Suppressor macrophage treated with lipopolysaccharide for 4 hours (primary cell): ENCODE measurements at regions not wholly inside any gene's neighbourhood (a gene's known extent, or its start where the extent isn't known, plus 50 kb on each side); places are given as distances from the start of the nearest gene placed in this dataset.
"Not testable (repeated sequence)": the region's sequence is repeated elsewhere in the genome, so short reads cannot be mapped to it uniquely, and the experiment has no call there.

Experiments used
- DNase-seq: peaks from one replicate; pipeline ENCODE4 v3.0.0-alpha.2; 2020

DNA sequence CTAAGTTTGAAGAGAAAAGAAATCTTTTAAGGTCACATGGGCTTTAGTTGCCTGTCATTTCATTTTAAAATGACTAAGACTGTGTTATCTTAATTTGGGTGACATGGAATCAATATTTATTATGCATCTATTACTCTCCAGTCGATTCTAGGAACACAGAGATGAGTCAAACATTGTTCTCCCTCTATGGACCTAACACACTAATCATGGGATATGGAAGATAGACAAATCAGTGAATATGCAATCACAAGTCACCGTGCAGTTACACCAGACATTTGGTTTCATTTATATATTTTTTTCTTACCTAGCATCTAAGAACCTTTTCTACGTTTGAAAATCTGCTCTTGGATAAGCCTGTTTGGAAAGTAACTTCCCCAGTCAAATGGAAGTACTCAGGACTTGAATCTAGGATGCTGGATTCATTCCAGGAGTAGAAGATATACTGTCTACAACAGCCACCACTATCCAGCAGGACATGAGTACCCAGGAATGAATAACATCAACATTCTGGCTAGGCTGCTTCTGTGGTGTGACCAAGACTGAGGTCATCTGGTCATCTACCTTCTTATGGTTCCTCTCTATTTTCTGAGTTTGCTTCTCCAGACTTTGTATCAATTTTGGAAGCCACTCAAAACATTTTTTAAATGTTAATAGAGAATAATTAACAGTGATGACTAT is 902.9 kb upstream of the LRRN3 start:
- DNase-seq: no peak

- no peak for DNase-seq
These were observed 886.4 kb upstream of the LRRN3 start for GRCh38 chr7:110204527-110204926.

DNA sequence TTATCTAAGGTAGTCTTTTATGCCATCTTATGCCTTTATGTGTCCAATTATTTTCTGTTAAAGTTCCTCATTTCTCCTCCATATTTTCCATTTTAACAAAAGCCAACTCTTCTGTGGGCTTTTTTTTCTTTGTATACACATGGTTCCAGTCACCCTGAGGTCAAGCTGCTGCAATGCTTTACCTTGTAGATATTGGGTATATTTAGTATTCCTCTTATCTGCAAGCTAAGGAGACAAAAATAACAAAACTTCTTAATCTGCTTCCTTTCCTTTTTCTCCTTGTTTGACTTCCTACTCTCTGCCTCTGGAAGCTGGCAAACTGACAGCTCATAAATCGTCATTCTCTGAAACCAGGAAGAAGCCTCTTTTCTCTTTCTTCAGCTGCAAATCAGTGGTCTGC is 885.0 kb upstream of the LRRN3 start:
- DNase-seq: no peak

DNA sequence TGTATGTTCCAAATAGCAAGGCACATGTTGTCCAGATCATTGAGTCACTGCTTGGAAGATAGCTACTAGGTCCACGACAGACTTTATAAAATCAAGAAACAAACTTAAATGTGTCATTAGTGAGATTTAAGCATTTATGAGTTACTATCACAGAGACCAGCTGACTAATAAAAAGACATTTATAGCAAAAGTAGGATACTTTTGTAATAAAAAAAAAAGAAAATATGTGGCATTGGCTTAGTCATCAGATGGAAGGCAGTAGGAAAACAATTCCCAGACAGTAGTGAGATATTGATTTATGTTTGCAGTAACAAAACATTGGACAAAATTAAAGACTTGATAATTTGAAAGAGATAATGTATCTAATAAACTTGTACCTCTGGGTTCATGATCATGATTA is 881.0 kb upstream of the LRRN3 start:
- DNase-seq: no peak

GRCh38 chr7:110210941-110211608 is 879.9 kb upstream of the LRRN3 start:
- no peak for DNase-seq

DNA sequence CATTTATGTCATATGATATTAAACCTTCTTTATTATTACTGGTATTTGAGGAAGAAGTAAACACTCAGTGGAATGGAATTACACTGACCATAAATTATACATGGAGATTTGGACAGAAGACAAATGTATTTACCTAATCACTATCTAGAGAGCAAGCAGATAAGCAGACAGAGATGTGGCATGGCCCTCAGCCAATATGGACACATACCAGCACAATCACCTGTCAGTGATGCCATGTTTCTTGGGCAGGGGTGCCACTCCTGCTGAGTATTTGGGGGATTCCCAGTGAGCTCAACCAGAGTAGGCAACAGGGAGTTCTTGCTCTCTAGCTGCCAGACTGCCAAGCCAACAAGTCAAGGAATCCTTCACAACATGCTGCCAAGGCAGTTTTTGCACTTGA is 866.3 kb upstream of the LRRN3 start:
- no peak for DNase-seq

DNA sequence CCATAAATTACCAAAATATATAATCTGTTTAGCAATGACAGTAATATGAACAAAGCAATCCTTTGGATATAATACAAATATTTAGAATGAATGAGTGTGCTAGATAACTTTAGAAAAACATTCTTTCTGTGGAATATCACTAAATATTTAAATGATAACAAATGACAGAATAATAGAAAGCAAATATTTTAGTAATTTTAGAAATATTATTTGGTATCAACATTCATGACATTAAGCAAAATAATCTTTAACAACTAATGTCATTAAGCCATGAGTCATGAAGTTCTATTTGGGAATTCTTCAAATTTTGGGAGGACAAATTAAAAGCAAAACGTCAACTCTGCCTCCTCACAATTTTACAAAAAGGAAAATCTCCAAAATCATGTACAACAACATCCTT is 844.8 kb upstream of the LRRN3 start:
- DNase-seq: no peak

GRCh38 chr7:110253093-110253492 is 837.8 kb upstream of the LRRN3 start:
- no peak for DNase-seq

DNA sequence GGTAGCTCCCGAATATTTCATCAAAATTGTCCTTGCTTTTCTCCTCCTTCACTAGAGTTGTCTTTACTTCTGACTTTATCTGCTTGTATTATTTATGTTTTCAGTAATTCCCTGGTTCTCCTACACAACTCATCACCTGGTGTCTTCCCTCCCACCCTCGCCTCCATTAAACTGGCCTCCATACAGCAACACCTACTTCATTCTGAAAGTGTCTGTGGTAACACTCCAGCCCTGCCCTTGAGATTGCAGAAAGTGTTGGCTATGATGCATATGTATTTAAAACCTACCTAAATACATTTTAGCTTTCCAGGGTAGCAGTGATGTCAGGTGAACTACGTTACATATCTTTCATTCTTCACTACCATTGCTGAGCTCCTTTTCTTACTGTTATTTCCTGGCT is 833.3 kb upstream of the LRRN3 start:
- no peak for DNase-seq

GRCh38 chr7:110262251-110262650 is 828.7 kb upstream of the LRRN3 start:
- DNase-seq: no peak

DNA sequence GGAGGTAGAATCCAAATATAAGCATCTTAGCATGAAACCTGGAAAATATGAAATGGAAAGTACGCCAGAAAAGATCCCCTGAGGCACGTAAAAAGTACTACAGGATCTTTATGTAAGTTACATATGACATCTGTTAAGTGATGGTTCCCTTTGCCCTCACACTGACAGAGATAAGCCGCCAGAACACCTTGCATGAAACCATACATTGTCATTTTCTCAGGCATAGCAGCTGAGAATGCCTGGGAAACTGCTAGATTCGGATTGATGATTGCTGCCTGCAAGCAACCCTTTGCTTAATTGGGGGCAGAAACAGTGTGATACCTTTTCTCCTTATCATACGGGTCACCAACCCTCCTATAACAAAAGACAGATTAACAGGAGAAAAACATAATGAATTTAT is 826.6 kb upstream of the LRRN3 start:
- no peak for DNase-seq

DNA sequence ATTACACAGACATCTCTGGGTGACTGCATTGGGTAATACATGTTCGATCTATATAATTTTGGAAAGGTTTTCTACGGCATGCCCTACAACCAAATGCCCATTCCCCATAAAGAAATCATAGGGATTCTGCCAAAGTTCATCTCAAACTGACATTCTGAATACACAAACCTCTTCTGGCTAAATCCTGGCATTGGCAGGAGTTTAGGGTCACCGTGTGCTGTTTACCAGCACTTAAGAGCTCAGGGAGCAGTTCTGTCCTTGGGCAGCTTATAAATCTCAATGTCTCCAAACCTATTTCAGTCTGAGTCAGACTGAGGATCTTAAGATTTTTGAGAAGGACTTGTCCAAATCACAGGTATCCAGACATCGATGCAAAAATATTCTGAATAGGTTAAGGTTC is 809.6 kb upstream of the LRRN3 start:
- DNase-seq: no peak

DNA sequence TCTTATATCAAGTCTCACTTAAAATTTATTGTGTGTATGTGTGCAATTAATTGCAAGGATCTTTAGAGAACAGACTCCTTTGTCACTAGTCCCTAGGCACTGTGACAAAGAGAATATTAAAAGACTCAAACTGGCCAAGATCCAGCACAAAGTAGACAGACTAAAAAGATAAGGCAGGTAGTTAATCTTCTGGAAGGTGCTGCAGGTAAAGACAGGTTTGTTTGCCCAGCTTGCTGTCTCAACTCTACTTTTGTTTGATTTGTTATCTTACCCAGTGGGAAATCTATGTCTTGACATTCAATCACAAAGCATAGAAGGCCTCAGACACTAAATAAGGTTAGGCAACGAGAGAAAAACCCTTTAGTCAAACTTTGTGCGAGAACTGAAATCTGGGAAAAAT is 807.9 kb upstream of the LRRN3 start:
- DNase-seq: no peak

GRCh38 chr7:110291430-110291829 is 799.5 kb upstream of the LRRN3 start:
- DNase-seq: no peak

- no peak for DNase-seq
These were observed 794.6 kb upstream of the LRRN3 start for GRCh38 chr7:110296321-110296720.

DNA sequence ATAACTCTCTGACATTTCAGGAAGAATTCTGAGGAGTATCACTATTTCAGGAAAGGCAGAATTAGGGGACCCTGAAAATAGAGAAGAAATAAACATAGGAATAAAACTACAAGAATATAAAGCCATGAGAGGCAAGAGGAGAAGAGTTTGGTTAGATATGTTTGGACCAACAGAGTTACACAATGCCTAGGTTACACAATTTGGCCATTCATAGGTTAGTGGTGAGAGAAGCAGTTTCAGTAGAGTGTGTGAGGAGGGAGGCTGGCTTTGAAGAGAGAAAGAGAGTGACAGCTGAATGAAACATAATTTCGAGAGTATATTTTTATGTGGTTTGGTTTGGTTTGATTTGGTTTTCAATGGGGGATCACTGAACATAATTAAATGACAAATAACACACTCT is 783.2 kb upstream of the LRRN3 start:
- DNase-seq: no peak

GRCh38 chr7:110308791-110309190 is 782.1 kb upstream of the LRRN3 start:
- DNase-seq: no peak

- no peak for DNase-seq
These were observed 781.0 kb upstream of the LRRN3 start for GRCh38 chr7:110309941-110310340.

GRCh38 chr7:110311556-110311955 is 779.4 kb upstream of the LRRN3 start:
- no peak for DNase-seq

DNA sequence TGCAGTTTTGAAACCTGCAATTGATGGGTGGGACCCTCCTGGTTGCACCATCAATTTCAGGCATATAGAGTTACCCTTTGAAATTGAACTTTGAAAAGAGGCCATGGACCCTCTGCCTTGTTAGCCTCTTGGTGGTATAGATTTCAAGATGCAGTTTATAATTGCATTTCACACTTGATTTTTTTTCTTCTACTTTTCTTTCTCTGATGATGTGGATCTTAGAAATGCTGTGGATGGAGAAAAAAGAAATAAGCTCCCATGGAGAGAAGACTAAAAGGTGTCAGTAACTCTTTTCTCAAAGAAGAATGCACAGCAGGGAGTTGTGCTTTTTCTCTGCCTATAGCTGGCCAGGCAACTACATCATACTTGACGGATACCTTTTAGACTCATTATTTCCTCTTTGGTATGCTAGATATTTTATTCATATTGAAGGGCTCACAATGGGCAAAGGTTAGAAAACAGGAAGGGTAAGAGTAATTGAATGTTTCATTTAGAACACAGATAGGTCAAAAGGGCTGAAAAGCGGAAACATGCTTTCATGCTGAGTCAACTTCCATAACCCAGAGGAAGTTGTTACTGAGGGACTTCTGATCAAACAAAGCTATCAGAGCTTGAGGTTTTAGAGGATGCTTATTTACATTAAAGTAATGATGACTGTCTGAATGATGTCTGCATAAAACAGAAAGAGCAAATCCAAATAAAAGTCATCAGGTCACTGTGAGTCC is 773.2 kb upstream of the LRRN3 start:
- DNase-seq: no peak

- not testable (repeated sequence) for DNase-seq
These were observed 770.6 kb upstream of the LRRN3 start for GRCh38 chr7:110320285-110320684.

- no peak for DNase-seq
These were observed 768.1 kb upstream of the LRRN3 start for GRCh38 chr7:110322796-110323195.

DNA sequence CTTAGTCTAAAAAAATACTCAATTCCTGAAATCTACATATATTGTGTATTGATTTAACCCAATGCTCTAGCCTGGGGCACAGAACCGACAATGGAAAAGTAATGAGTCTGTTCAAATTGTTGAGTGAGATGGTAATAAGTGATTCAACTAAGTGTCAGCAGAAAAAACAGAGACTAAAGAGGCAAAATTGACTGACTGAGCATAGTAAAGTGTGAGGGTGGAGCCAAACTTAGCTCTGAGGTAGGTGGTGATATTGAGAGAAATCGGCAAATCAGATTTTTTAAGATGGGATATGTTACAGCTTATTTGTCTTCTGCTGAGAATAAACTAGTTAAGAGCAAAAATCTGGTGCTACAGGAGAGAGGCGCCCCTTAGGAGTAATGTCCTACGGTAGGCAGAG is 764.0 kb upstream of the LRRN3 start:
- no peak for DNase-seq

DNA sequence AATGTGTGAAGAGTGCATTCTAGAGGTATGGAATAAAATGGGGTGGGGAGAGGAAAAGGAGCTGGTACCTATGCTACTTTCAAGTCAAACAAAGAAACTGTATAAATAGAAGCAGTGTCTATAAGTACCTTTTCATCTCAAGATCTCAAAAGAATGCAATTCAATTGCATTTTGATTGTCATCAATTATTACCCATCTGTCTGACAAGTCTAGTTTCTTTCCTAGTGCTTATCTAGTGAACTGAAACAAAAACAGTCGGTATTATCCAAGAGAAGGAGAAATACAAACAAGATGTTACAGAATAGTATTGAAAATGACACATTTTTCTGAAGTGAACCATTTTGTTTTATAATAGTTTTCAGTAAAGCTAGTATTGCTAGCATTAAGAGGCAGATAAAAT is 754.5 kb upstream of the LRRN3 start:
- no peak for DNase-seq
